NT2/D1 (cell line): ENCODE measurements at regions not wholly inside any gene's neighbourhood (a gene's known extent, or its start where the extent isn't known, plus 50 kb on each side); places are given as distances from the start of the nearest gene placed in this dataset.

Experiments
- SUZ12 ChIP-seq: IDR thresholded peaks from 2 replicates; pipeline ENCODE4 v1.6.1; 2011; ENCODE audit not compliant: insufficient read length, insufficient read depth; ENCODE audit errors: extremely low read depth
- YY1 ChIP-seq: IDR thresholded peaks from 2 replicates; pipeline ENCODE4 v1.6.1; 2011; ENCODE audit not compliant: insufficient read length, insufficient read depth
- ZNF274 ChIP-seq: IDR thresholded peaks from 2 replicates; pipeline ENCODE4 v1.6.1; 2011; ENCODE audit warnings: mild to moderate bottlenecking, low read depth, low read length

DNA sequence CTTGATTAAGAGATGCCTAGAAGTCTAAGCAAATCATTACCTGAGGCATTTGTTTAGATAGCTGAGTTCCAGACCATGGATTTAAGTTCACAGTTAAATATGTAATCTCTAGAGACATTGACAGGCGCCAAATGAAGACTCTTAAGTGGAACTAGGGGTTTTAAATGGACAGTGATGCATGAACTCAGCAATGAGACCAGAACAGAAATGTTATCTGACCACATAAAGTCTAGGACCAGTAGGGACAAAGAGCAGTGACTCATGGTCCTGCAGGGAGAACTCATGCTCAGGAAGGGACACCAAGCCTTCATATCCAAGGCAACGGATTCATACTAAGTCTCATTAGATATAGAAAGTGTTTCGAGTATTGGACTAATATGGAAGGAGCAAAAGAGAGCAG lies 152.3 kb downstream of the PPARGC1A start:
- TF ChIP-seq YY1 (no peak), SUZ12 (no peak), ZNF274 (no peak)
